ENCODE measurements at regions not wholly inside any gene's neighbourhood (a gene's known extent, or its start where the extent isn't known, plus 50 kb on each side); places are given as distances from the start of the nearest gene placed in this dataset.

GRCh38 chr14:98114122-98114895, 1157.7 kb downstream of the BCL11B start:
- DNase-seq (ENCODE audit: low spot score): no peak

GRCh38 chr14:98114946-98115345, 1157.1 kb downstream of the BCL11B start:
- no peak for DNase-seq (ENCODE audit: low spot score)

- no peak for DNase-seq (ENCODE audit: low spot score)
Observed at GRCh38 chr14:98118749-98119148, 1153.2 kb downstream of the BCL11B start.

GRCh38 chr14:98119739-98120138, 1152.3 kb downstream of the BCL11B start:
- DNase-seq (ENCODE audit: low spot score): no peak

GRCh38 chr14:98120831-98121464, 1151.0 kb downstream of the BCL11B start:
- no peak for DNase-seq (ENCODE audit: low spot score)

- no peak for DNase-seq (ENCODE audit: low spot score)
Observed at GRCh38 chr14:98122527-98122926, 1149.5 kb downstream of the BCL11B start.

- no peak for DNase-seq (ENCODE audit: low spot score)
Observed at GRCh38 chr14:98130691-98131090, 1141.3 kb downstream of the BCL11B start.

GRCh38 chr14:98131406-98131805, 1140.6 kb downstream of the BCL11B start:
- DNase-seq (ENCODE audit: low spot score): no peak

GRCh38 chr14:98133806-98134205, 1138.2 kb downstream of the BCL11B start:
- DNase-seq (ENCODE audit: low spot score): no peak

- DNase-seq (ENCODE audit: low spot score): no peak
Observed at GRCh38 chr14:98136012-98136789, 1135.8 kb downstream of the BCL11B start.

- no peak for DNase-seq (ENCODE audit: low spot score)
Observed at GRCh38 chr14:98137131-98138025, 1134.6 kb downstream of the BCL11B start.

GRCh38 chr14:98138666-98139065, 1133.3 kb downstream of the BCL11B start:
- no peak for DNase-seq (ENCODE audit: low spot score)

- no peak for DNase-seq (ENCODE audit: low spot score)
Observed at GRCh38 chr14:98140862-98141530, 1131.0 kb downstream of the BCL11B start.

GRCh38 chr14:98143566-98143965, 1128.4 kb downstream of the BCL11B start:
- DNase-seq (ENCODE audit: low spot score): no peak

GRCh38 chr14:98144964-98145363, 1127.0 kb downstream of the BCL11B start:
- DNase-seq (ENCODE audit: low spot score): no peak

- no peak for DNase-seq (ENCODE audit: low spot score)
Observed at GRCh38 chr14:98146416-98146815, 1125.6 kb downstream of the BCL11B start.

GRCh38 chr14:98154254-98154653, 1117.7 kb downstream of the BCL11B start:
- no peak for DNase-seq (ENCODE audit: low spot score)

- DNase-seq (ENCODE audit: low spot score): no peak
Observed at GRCh38 chr14:98156411-98156810, 1115.6 kb downstream of the BCL11B start.

GRCh38 chr14:98160901-98161300, 1111.1 kb downstream of the BCL11B start:
- no peak for DNase-seq (ENCODE audit: low spot score)

GRCh38 chr14:98161356-98161755, 1110.6 kb downstream of the BCL11B start:
- DNase-seq (ENCODE audit: low spot score): no peak

Data from ureter (tissue), 1 donor.